A673 (cell line): ENCODE measurements at regions not wholly inside any gene's neighbourhood (a gene's known extent, or its start where the extent isn't known, plus 50 kb on each side); places are given as distances from the start of the nearest gene placed in this dataset.
A peak's percentile ranks its signal among the peaks of the same experiment; 100 is the strongest.

Experiments
- BruUV-seq: library from RNA; stranded (reverse); fragments of 400-500 nt; replicated peaks from 2 replicates; lab custom pipeline; 2021; lab: Mats Ljungman, UMichigan
- CTCF ChIA-PET: fragments of 300-600 bp; sonication (Branson Sonifier 250); formaldehyde crosslinking; loops from one replicate; lab custom pipeline; 2022; ENCODE audit warnings: antibody characterized with exemption; lab: Charles Lee
- POLR2A ChIA-PET: fragments of 300-600 bp; sonication (Branson Sonifier 250); formaldehyde crosslinking; loops from one replicate; lab custom pipeline; 2022; ENCODE audit warnings: antibody characterized with exemption; ENCODE audit not compliant: low non-redundant PET; lab: Charles Lee
- DNase-seq: peaks from one replicate; pipeline ENCODE4 v3.0.0-alpha.2; 2015; ENCODE audit warnings: low spot score
- H3K27ac ChIP-seq: fragments of 200-600 bp; sonication (generic); 2 replicates; pipeline ENCODE4 v1.5.1; 2016; ENCODE audit warnings: mixed run types, low read depth, mild to moderate bottlenecking, mixed read lengths, antibody characterized with exemption, low read length; ENCODE audit not compliant: poor library complexity, severe bottlenecking
- H3K27me3 ChIP-seq: fragments of 200-600 bp; sonication (generic); replicated peaks from 2 replicates; pipeline ENCODE4 v1.6.1; 2017; ENCODE audit warnings: mixed run types, low read depth, mild to moderate bottlenecking, mixed read lengths, antibody characterized with exemption, low read length; ENCODE audit not compliant: insufficient read depth, poor library complexity
- H3K36me3 ChIP-seq: fragments of 200-600 bp; sonication (generic); 2 replicates; pipeline ENCODE4 v1.6.1; 2016; ENCODE audit warnings: mixed run types, mild to moderate bottlenecking, mixed read lengths, antibody characterized with exemption, low read length; ENCODE audit not compliant: insufficient read depth, poor library complexity, severe bottlenecking
- H3K4me1 ChIP-seq: fragments of 200-600 bp; sonication (generic); 2 replicates; pipeline ENCODE4 v1.6.1; 2017; ENCODE audit warnings: mixed run types, mild to moderate bottlenecking, mixed read lengths, antibody characterized with exemption, low read length; ENCODE audit not compliant: insufficient read depth, poor library complexity, severe bottlenecking
- H3K4me3 ChIP-seq: fragments of 200-600 bp; sonication (generic); 2 replicates; pipeline ENCODE4 v1.5.1; 2016; ENCODE audit warnings: low read depth, mixed run types, mild to moderate bottlenecking, mixed read lengths, low read length; ENCODE audit not compliant: poor library complexity, severe bottlenecking
- H3K9me3 ChIP-seq: fragments of 200-600 bp; sonication (generic); 2 replicates; pipeline ENCODE4 v1.6.1; 2016; ENCODE audit warnings: mixed run types, low read depth, mild to moderate bottlenecking, mixed read lengths, antibody characterized with exemption, low read length; ENCODE audit not compliant: poor library complexity, severe bottlenecking
- CTCF ChIP-seq: fragments of 300-800, 200-600 bp; sonication (generic); conservative IDR thresholded peaks from 2 replicates; pipeline ENCODE4 v1.5.1; 2017; ENCODE audit warnings: low read depth, mild to moderate bottlenecking, antibody characterized with exemption, low read length, moderate library complexity, mixed read lengths
- EZH2 ChIP-seq: fragments of 200-600 bp; sonication (generic); IDR thresholded peaks from 2 replicates; pipeline ENCODE4 v1.6.1; 2017; ENCODE audit warnings: borderline replicate concordance, low read depth, mild to moderate bottlenecking, mixed read lengths, antibody characterized with exemption, low read length; ENCODE audit not compliant: poor library complexity, severe bottlenecking
- intact Hi-C: fragments of 100-400 bp; cut with micrococcal nuclease; formaldehyde crosslinking; loops from one replicate; pipeline ENCODE4 v1.10.0; 2022; ENCODE audit not compliant: unreplicated experiment

GRCh38 chr2:79453918-79454317 is 58.9 kb upstream of the CTNNA2 start:
- H3K27ac ChIP-seq: no peak overlapping the region
- intact Hi-C loops: no loop called here
- H3K27me3 ChIP-seq: no peaks in the 10 kb centered on the region
- no TSS peak for BruUV-seq
- H3K36me3 ChIP-seq: no peaks in the 10 kb centered on the region
- ChIA-PET POLR2A (no interaction called here), CTCF (no interaction called here)
- no peaks in the 10 kb centered on the region for H3K9me3 ChIP-seq
- H3K4me1 ChIP-seq: no peaks in the 10 kb centered on the region
- no peak for TF ChIP-seq CTCF
- TF ChIP-seq EZH2: no peak
- no peak overlapping the region for H3K4me3 ChIP-seq
- peak; percentile 11 for DNase-seq

GRCh38 chr2:79452651-79453050 is 60.2 kb upstream of the CTNNA2 start:
- Histone ChIP-seq H3K9me3 (no peaks in the 10 kb centered on the region), H3K27me3 (no peaks in the 10 kb centered on the region), H3K27ac (no peak overlapping the region), H3K4me1 (no peaks in the 10 kb centered on the region), H3K4me3 (no peak overlapping the region), H3K36me3 (no peaks in the 10 kb centered on the region)
- TF ChIP-seq CTCF (no peak), EZH2 (no peak)
- BruUV-seq: no TSS peak
- intact Hi-C loops: no loop called here
- POLR2A ChIA-PET: no interaction called here
- DNase-seq: no peak
- CTCF ChIA-PET: no interaction called here

- BruUV-seq: no TSS peak
- POLR2A ChIA-PET: no interaction called here
Observed at GRCh38 chr2:79447463-79447862, 65.4 kb upstream of the CTNNA2 start.

More at GRCh38 chr2:79447463-79447862, 65.4 kb upstream of the CTNNA2 start:
- CTCF ChIA-PET: no interaction called here
- TF ChIP-seq CTCF: no peak
- no peak for TF ChIP-seq EZH2
- no peak for DNase-seq
- Histone ChIP-seq H3K4me3 (no peak overlapping the region), H3K36me3 (no peaks in the 10 kb centered on the region), H3K4me1 (no peaks in the 10 kb centered on the region), H3K27me3 (no peaks in the 10 kb centered on the region), H3K9me3 (no peaks in the 10 kb centered on the region), H3K27ac (no peak overlapping the region)
- intact Hi-C loops: no loop called here
